LHCN-M2 (cell line): ENCODE measurements at regions not wholly inside any gene's neighbourhood (a gene's known extent, or its start where the extent isn't known, plus 50 kb on each side); places are given as distances from the start of the nearest gene placed in this dataset.
"Not testable (repeated sequence)": the region's sequence is repeated elsewhere in the genome, so short reads cannot be mapped to it uniquely, and the experiment has no call there.

Experiments
- DNase-seq: peaks from one replicate; pipeline ENCODE4 v3.0.0-alpha.2; 2012; ENCODE audit warnings: low read depth

DNA sequence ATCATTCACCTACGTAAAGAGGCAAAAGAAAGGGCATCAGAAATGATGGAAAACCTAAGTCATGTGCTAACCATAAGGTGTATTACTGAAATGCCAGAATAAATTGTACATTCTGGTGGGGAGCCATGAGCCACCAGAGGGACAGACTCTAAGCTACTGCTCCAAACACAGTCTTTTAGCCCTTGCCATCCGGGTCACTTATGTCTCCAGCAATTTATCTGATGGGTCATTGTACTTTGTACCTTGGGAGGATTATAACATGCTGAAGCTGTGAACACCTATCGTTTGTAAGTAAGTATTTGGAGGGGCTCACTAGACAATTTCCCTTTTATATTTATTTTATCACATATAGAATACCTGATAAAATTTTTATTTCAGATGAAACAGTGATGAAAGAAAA is 495.1 kb downstream of the KIF4B start:
- DNase-seq: no peak

GRCh38 chr5:155512329-155512728 is 498.8 kb downstream of the KIF4B start:
- DNase-seq: no peak

DNA sequence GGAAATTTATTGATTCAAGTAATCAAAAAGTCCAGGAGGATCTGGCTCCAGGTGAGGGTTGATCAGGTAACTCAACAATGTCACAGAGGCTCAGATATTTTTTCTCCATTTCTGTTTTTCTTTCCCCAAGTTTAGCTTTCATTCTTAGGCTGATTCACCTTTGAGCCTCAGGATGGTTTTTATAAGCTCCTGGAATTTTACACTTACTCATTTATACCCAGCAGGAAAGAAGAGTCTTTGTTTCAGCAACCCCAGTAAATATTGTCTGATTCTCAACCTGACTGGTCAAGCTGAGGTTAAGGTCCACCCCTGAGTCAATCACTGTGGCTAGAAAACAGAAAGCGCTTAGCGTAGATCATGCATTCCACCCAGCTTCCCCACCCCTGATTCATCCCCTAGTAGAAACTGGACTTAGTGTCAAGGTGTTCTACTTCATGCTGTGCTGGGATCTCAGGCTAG is 500.6 kb downstream of the KIF4B start:
- no peak for DNase-seq

DNA sequence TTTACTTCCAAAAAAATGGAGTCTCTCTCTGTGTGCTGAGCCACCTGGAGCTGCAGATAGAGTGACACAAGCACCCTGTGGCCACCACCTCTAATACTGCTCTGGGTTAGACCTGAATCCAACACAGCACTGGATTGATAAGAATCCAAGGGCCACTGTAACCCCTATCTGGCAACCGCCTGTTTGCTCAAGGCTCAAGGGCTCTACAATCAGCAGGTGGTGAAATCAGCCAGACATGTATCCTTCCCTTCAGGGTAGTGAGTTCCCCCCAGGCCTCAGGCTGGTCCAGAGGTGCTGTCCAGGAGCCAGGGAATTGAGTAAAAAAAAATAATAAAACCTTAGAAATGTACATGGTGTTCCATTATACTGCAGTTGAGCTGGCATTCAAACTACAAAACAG is 509.0 kb downstream of the KIF4B start:
- DNase-seq: no peak

- DNase-seq: no peak
Observed at GRCh38 chr5:155529362-155529761, 515.8 kb downstream of the KIF4B start.

DNA sequence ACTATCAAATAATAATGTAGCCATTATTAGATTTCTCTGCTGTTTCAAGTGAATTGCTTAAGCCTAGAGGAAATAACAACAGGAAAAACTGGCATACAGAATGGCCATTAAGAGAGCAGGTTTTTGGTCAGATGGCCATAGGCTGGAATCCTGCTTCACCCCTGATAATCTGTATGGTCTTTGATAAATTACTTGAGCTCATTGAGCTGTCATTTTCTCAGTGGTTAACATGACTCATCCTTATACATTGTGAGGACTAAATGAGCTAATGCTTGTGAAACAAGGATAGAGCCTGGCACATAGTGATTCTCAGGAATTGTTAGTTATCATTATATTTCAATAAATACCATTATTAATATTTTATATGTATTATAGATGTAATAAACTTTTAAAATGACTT is 516.5 kb downstream of the KIF4B start:
- DNase-seq: no peak

DNA sequence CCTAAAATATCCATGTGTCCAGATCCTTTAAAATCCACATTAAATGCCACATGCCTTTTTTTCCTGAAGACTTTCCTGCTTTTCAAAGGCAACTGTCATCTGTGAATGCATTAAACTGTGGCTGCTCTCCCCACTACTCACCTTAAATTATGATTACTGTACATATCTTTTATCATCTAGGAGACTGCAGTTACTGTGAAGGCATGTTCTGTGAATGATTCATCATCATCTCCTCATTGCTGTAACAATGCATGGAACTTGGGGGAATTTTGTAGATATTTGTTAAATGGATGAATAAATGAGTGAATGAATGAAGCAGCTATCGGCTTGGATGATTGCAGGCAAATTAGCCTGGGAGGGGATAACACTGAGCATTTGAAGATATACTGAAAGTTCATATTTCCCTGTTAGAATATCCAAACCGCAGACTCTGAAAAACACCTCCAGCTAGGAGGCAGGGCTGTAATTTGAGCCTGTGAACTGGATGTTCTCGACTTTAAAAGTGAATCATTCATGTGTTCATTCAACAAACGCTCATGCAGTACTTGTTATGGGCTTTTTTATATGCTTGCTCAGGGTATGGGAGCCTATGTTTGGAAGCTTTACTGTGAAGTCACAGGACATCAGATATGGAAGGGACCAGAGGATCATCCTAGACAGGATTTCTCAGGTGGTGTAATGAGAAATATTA is 519.2 kb downstream of the KIF4B start:
- peak; percentile 0 for DNase-seq

- no peak for DNase-seq
Observed at GRCh38 chr5:155540000-155540595, 526.5 kb downstream of the KIF4B start.

GRCh38 chr5:155546075-155546474 is 532.5 kb downstream of the KIF4B start:
- no peak for DNase-seq

DNA sequence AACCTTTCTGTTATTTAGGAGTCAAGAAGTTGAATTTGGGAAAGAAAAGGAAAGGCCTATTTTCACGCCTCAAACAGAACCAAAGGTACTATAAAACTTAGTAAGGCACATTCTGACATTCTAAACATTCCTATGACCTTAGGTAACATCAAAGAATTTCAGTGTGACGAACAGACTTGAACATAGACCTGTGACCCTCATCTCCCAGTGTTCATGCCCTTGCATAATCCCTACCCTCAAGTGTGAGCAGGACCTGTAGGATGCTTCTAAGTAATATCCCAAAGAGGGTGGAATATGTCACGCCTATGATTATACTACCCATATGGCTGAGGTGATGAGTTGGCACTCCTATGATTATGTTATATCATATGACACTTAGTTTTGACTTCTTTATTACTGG is 540.9 kb downstream of the KIF4B start:
- no peak for DNase-seq

GRCh38 chr5:155556222-155556621 is 542.7 kb downstream of the KIF4B start:
- DNase-seq: no peak

- DNase-seq: no peak
Observed at GRCh38 chr5:155556700-155557099, 543.1 kb downstream of the KIF4B start.

- DNase-seq: no peak
Observed at GRCh38 chr5:155562158-155562557, 548.6 kb downstream of the KIF4B start.

DNA sequence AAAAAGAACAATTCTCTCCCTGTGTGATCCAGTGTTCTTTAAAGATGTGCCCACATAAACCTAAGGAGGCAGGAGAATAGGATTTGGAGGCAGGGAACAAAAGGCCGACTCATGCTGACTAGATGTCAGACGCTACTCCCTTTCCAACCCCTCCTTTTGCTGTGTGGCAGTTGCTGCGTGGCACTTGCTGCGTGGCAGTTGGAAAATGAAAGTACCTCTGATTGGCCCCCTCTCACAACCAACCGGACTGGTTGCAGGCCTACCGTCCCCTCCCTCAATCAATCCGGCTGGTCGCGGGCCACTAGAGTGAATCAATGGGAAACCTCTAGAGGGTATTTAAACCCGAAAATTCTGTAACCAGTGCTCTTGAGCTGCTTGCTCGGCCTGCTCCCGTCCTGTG is 551.0 kb downstream of the KIF4B start:
- no peak for DNase-seq

DNA sequence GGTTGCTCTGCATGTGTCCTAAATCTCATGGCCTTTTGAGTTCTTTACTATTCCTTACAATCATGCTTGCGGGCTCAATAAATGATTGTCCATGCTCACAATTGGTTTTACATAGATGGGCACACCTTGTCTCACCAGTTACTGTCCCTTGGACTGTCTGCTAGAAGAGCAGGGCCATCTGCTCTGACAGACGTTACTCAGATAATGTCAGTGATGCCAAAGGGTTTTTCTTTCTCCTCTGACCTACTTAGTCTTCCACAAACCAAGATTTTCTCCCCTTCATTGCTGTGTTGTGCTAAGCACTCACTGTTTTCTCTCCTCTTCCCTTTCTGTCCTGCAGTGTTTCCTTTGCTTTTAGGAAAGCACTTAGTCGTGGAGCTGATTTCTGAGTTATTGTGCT is 562.3 kb downstream of the KIF4B start:
- DNase-seq: no peak

DNA sequence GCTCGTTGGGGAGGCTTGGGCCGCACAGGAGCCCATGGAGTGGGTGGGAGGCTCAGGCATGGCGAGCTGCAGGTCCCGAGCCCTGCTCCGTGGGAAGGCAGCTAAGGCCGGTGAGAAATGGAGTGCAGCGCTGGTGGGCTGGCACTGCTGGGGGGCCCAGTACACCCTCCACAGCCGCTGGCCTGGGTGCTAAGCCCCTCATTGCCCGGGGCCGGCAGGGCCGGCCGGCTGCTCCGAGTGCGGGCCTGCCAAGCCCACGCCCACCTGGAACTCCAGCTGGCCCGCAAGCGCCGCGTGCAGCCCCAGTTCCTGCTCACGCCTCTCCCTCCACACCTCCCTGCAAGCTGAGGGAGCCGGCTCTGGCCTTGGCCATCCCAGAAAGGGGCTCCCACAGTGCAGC is 573.3 kb downstream of the KIF4B start:
- not testable (repeated sequence) for DNase-seq

DNA sequence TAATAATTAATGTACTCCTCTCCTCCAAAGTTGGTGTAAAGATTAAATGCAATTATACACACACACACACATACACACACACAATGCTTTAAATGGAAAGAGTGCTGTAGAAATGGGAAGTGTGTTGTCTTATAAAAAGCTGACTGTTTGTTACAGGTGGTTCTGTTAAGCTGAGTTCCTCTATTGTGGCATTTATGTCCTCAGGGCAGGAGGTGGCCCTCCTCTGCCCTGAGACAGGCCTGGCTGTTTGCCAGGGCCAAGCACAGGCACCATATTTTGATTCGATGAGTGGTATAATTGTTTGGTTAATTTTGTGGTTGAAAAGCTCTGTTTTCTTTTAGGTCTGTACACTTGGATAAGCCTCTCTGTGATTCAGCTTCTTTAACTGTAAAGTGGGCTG is 573.9 kb downstream of the KIF4B start:
- DNase-seq: no peak

DNA sequence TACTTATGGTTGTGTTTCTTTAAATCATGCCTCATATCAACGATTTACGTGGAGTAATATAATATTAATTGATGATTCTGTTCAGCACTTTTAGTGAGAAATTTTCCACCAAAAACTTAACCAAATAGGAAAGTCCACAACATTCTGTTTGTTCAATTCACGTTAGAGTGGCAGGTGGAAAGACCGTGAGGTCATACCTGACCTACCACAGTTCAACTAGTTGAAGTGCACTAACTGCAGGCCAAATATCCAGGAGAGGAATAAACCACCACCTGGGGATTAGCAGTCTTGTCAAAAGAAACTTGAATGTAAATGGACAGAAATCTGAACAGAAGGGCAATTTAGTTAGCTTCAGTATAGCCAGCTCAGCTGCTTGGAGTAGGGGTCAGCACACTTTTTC is 577.7 kb downstream of the KIF4B start:
- no peak for DNase-seq

DNA sequence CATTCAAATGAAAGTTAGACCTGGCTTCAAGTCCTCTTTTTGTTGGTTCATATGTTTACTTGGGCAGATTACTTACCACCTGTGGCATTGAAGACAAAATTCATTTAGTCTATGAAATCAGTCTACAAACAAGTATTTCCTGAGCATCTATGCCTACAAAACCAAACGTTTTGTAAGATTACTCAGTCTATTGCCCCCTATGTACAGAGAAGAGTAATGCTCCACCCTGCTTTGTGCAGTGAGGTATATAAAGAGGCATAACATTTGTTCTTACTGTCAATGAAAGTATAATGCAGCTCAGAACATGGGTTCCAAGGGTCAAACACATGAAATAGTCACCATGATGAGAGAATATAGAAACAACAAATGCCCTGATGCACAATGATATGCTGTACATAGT is 580.7 kb downstream of the KIF4B start:
- no peak for DNase-seq

DNA sequence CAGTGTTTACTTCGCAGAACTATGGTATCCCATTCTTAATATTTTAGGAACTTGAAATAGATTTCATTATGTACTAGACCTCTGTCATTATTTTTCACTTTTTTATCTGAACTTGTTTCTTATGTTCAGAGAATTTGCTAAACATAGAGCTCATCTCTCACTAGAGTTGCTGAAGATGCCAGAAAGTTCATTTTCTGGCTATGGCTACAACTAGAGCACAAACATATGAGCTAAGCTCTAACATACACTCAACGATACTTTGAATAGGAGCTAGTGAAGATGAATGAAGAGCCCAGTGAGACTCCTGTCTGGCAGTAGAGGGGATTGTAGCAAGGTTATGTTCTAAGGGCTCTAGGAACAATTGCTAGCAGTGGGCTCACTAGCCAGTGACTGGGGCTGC is 582.2 kb downstream of the KIF4B start:
- no peak for DNase-seq

- no peak for DNase-seq
Observed at GRCh38 chr5:155598552-155598951, 585.0 kb downstream of the KIF4B start.

GRCh38 chr5:155605920-155606319 is 592.4 kb downstream of the KIF4B start:
- no peak for DNase-seq

- DNase-seq: no peak
Observed at GRCh38 chr5:155616779-155617392, 603.3 kb downstream of the KIF4B start.
